GM18519 (cell line): ENCODE measurements at regions not wholly inside any gene's neighbourhood (a gene's known extent, or its start where the extent isn't known, plus 50 kb on each side); places are given as distances from the start of the nearest gene placed in this dataset.
"Not testable (repeated sequence)": the region's sequence is repeated elsewhere in the genome, so short reads cannot be mapped to it uniquely, and the experiment has no call there.

Experiments used
- ATAC-seq: cut with Tn5 transposase; IDR thresholded peaks from one replicate; pipeline ENCODE4 v1.9.1; 2021; ENCODE audit warnings: mild to moderate bottlenecking, moderate library complexity; ENCODE audit not compliant: unreplicated experiment, low FRiP score

GRCh38 chr2:182630207-182630606 is 85.8 kb upstream of the DNAJC10 start:
- ATAC-seq, result no peak

GRCh38 chr2:182631299-182631698 is 84.8 kb upstream of the DNAJC10 start:
- no peak for ATAC-seq

GRCh38 chr2:182634386-182634785 is 81.7 kb upstream of the DNAJC10 start:
- no peak for ATAC-seq

- ATAC-seq, result no peak
These were observed 79.4 kb upstream of the DNAJC10 start for GRCh38 chr2:182636699-182637098.

GRCh38 chr2:182638667-182639066 is 77.4 kb upstream of the DNAJC10 start:
- ATAC-seq, result no peak

- no peak for ATAC-seq
These were observed 76.1 kb upstream of the DNAJC10 start for GRCh38 chr2:182639971-182640370.

GRCh38 chr2:182642328-182642727 is 73.7 kb upstream of the DNAJC10 start:
- ATAC-seq, result peak; percentile 100

- no peak for ATAC-seq
These were observed 69.1 kb upstream of the DNAJC10 start for GRCh38 chr2:182646763-182647498.

- no peak for ATAC-seq
These were observed 68.6 kb upstream of the DNAJC10 start for GRCh38 chr2:182647499-182647787.

GRCh38 chr2:182649316-182649715 is 66.7 kb upstream of the DNAJC10 start:
- ATAC-seq, result no peak

- no peak for ATAC-seq
These were observed 65.4 kb upstream of the DNAJC10 start for GRCh38 chr2:182650704-182651103.

- no peak for ATAC-seq
These were observed 63.7 kb upstream of the DNAJC10 start for GRCh38 chr2:182652326-182652725.

GRCh38 chr2:182655750-182656149 is 60.3 kb upstream of the DNAJC10 start:
- ATAC-seq, result no peak

- no peak for ATAC-seq
These were observed 51.8 kb upstream of the DNAJC10 start for GRCh38 chr2:182664212-182664611.

- not testable (repeated sequence) for ATAC-seq
These were observed 50.6 kb upstream of the DNAJC10 start for GRCh38 chr2:182665500-182665899.
